ENCODE measurements at regions not wholly inside any gene's neighbourhood (a gene's known extent, or its start where the extent isn't known, plus 50 kb on each side); places are given as distances from the start of the nearest gene placed in this dataset.

DNA sequence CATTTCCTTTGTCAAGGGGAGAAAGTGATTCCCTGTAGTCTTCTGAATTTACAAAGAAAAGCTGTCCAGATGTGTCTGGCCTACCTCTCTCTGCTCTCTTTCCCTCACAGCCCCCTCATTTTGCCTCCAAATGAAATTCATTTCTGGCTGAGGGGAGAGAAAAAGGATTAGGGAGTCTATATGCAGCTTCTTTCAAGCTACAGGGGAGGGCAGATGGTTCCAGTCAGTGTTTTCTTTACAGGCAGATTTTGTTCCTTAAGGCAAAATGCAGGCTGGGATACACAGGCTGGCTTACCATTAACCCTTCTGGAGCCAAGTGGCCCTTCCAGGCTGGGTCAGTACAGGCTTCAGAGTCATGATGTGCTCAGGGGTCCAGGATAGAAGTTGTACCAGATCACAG, 198.1 kb upstream of the USP24 start:
- Mint-ChIP-seq H3K9me3 (peaks cover 6 to 15% of the 10 kb centered on the region in 2 experiments; a peak in 4 of 5 replicates), H3K27me3 (ENCODE audit: low read depth) (0 out of 2 replicates have a peak, but pooled peaks cover 1% of the 10 kb centered on the region), H3K4me1 (peaks cover 0 to 3% of the 10 kb centered on the region in 2 experiments; a peak in 1 of 4 replicates), H3K36me3 (ENCODE audit: insufficient read depth in 1 of 3, low read depth in 3 of 3) (no peaks in the 10 kb centered on the region; a peak in 1 of 7 replicates), H3K27ac (no peak overlapping the region), H3K4me3 (no peak overlapping the region)
- Histone ChIP-seq H4K20me1 (ENCODE audit: control insufficient read depth, insufficient read depth, insufficient read length) (no peaks in the 10 kb centered on the region), H4K5ac (ENCODE audit: insufficient read length, low read depth, low read length) (no peak overlapping the region), H3K27ac (ENCODE audit: insufficient read length, low read depth, low read length) (no peak overlapping the region), H3K4me1 (ENCODE audit: insufficient read depth, low read length) (no peaks in the 10 kb centered on the region), H3K79me2 (ENCODE audit: insufficient read depth, low read length) (no peaks in the 10 kb centered on the region), H3K23me2 (ENCODE audit: insufficient read length, low read depth, low read length, poor library complexity, severe bottlenecking) (no peaks in the 10 kb centered on the region), H2AFZ (ENCODE audit: low read length) (no peak overlapping the region), H4K91ac (ENCODE audit: insufficient read length, low read depth, low read length) (no peak overlapping the region), H2BK12ac (ENCODE audit: insufficient read length, low read depth, low read length) (no peak overlapping the region), H2AK5ac (ENCODE audit: insufficient read length, low read length) (no peak overlapping the region), H2BK15ac (ENCODE audit: low read depth, low read length) (no peak overlapping the region), H3K23ac (ENCODE audit: insufficient read length, low read depth, low read length) (no peak overlapping the region), H3T11ph (ENCODE audit: low read length) (no peak overlapping the region), H3K9me3 (ENCODE audit: control insufficient read depth, low read depth, low read length) (no peaks in the 10 kb centered on the region), H3K27me3 (ENCODE audit: insufficient read depth, low read length) (no peaks in the 10 kb centered on the region), H4K8ac (replicated peaks; ENCODE audit: insufficient read length, low read depth, low read length) (no peak overlapping the region), H3K4ac (ENCODE audit: low read depth, low read length) (no peak overlapping the region), H3K4me2 (ENCODE audit: insufficient read depth, insufficient read length, low read length) (no peak overlapping the region), H3K79me1 (ENCODE audit: insufficient read depth, low read depth, low read length, poor library complexity, severe bottlenecking) (no peaks in the 10 kb centered on the region), H2BK120ac (ENCODE audit: low read depth, low read length, poor library complexity, severe bottlenecking) (no peak overlapping the region), H3K18ac (ENCODE audit: insufficient read length, low read depth, low read length) (no peak overlapping the region), H3K9ac (ENCODE audit: extremely low read depth, insufficient read length, low read length) (no peak overlapping the region), H2BK20ac (ENCODE audit: low read depth, low read length, poor library complexity, severe bottlenecking) (no peak overlapping the region), H3K14ac (ENCODE audit: insufficient read depth, low read length) (no peak overlapping the region), H3K56ac (ENCODE audit: insufficient read length, low read depth, low read length) (no peak overlapping the region), H2BK5ac (ENCODE audit: insufficient read length, low read length) (no peak overlapping the region)
- no peak for TF ChIP-seq CTCF (conservative IDR thresholded peaks at IDR 0.05)
- DNase-seq, result no peak

Data from H9 (cell line).